Uterus (tissue), 2 donors: ENCODE measurements at regions not wholly inside any gene's neighbourhood (a gene's known extent, or its start where the extent isn't known, plus 50 kb on each side); places are given as distances from the start of the nearest gene placed in this dataset.

Source experiments
- CTCF ChIP-seq, 4 experiments: fragments of 200-600 bp in 2 of 4; fragments of 450-650 bp in 2 of 4; sonication (generic) in 2 of 4; IDR thresholded peaks; one replicate each; pipeline ENCODE4 v1.5.1; 2016 to 2019; ENCODE audit warnings: antibody characterized with exemption in 4 of 4, mild to moderate bottlenecking in 2 of 4, moderate library complexity in 1 of 4
- POLR2A ChIP-seq, 2 donors: fragments of 450-650 bp; IDR thresholded peaks; one replicate each; pipeline ENCODE4 v1.6.1; 2016; ENCODE audit warnings: antibody characterized with exemption in 2 of 2, mild to moderate bottlenecking in 1 of 2, moderate library complexity in 1 of 2

GRCh38 chr20:43292222-43292621 lies 102.5 kb upstream of the PTPRT start:
- TF ChIP-seq CTCF (IDR thresholded peaks at IDR 0.05) (no peak), POLR2A (IDR thresholded peaks at IDR 0.05) (no peak)
